Mucosa of descending colon (tissue), 3 donors: ENCODE measurements at regions not wholly inside any gene's neighbourhood (a gene's known extent, or its start where the extent isn't known, plus 50 kb on each side); places are given as distances from the start of the nearest gene placed in this dataset.

Experiments used
- ATAC-seq: fragments of 200-7000 bp; cut with Tn5 transposase; one replicate; pipeline ENCODE4 v1.9.1; 2020; ENCODE audit warnings: mild to moderate bottlenecking, moderate library complexity
- DNase-seq, 3 donors: peaks; one replicate each; pipeline ENCODE4 v3.0.0-alpha.2; 2020
- H3K36me3 ChIP-seq: fragments of 200-600 bp; one replicate; pipeline ENCODE4 v1.8.0; 2021; ENCODE audit warnings: low read depth, mild to moderate bottlenecking
- H3K4me1 ChIP-seq: fragments of 200-600 bp; one replicate; pipeline ENCODE4 v1.8.0; 2021; ENCODE audit warnings: low read depth, mild to moderate bottlenecking
- H3K4me3 ChIP-seq: fragments of 200-600 bp; one replicate; pipeline ENCODE4 v1.8.0; 2021; ENCODE audit warnings: mild to moderate bottlenecking
- H3K9me3 ChIP-seq: fragments of 200-600 bp; one replicate; pipeline ENCODE4 v1.8.0; 2021; ENCODE audit warnings: mild to moderate bottlenecking
- CTCF ChIP-seq: fragments of 200-600 bp; IDR thresholded peaks from one replicate; pipeline ENCODE4 v1.8.0; 2022; ENCODE audit warnings: antibody characterized with exemption, mild to moderate bottlenecking
- intact Hi-C, 2 donors: fragments of 100-400 bp; cut with DNase I in 1 of 2; cut with micrococcal nuclease in 1 of 2; formaldehyde crosslinking; loops; one replicate each; pipeline versions ENCODE4 v1.11.0 to v1.11.1; 2022; cut with DNase I, micrococcal nuclease
- donor health status: DM: no; HTN: no; CAD: no; lungs with moderate emphysema.
- donor health status: DM: no; HTN: no; CAD: no.
- donor health status: DM: no; HTN: yes; CAD: no.

- H3K36me3 ChIP-seq, result no peaks in the 10 kb centered on the region
- no peaks in the 10 kb centered on the region for H3K4me1 ChIP-seq
- no peak overlapping the region for H3K4me3 ChIP-seq
- peaks cover 37% of the 10 kb centered on the region for H3K9me3 ChIP-seq
- no peak for ATAC-seq
- no peak for DNase-seq
- intact Hi-C loops, result no loop called here
- no peak for TF ChIP-seq CTCF
Measured at GRCh38 chr4:71863457-71863856, 79.6 kb upstream of the GC start.

- H3K4me1 ChIP-seq, result no peaks in the 10 kb centered on the region
- DNase-seq (no peak), ATAC-seq (no peak)
- peaks cover 37% of the 10 kb centered on the region for H3K9me3 ChIP-seq
- no peak for TF ChIP-seq CTCF
- no peak overlapping the region for H3K4me3 ChIP-seq
- H3K36me3 ChIP-seq, result no peaks in the 10 kb centered on the region
- intact Hi-C loops, result no loop called here
Measured at GRCh38 chr4:71864380-71864779, 80.5 kb upstream of the GC start.

- no peak for DNase-seq
- H3K36me3 ChIP-seq, result no peaks in the 10 kb centered on the region
- no peak overlapping the region for H3K4me3 ChIP-seq
- no peak for TF ChIP-seq CTCF
- no peaks in the 10 kb centered on the region for H3K4me1 ChIP-seq
- H3K9me3 ChIP-seq, result peaks cover 25% of the 10 kb centered on the region
- no peak for ATAC-seq
- intact Hi-C loops, result no loop called here
Measured at GRCh38 chr4:71866212-71866885, 82.5 kb upstream of the GC start.

- ATAC-seq (no peak), DNase-seq (no peak)
- intact Hi-C loops, result no loop called here
- Histone ChIP-seq H3K36me3 (no peaks in the 10 kb centered on the region), H3K4me3 (no peak overlapping the region), H3K4me1 (no peaks in the 10 kb centered on the region), H3K9me3 (peaks cover 19% of the 10 kb centered on the region)
- no peak for TF ChIP-seq CTCF
Measured at GRCh38 chr4:71867598-71867997, 83.7 kb upstream of the GC start.

- H3K4me3 ChIP-seq, result no peak overlapping the region
- intact Hi-C loops, result no loop called here
- ATAC-seq, result no peak
- DNase-seq, result peak in 1 of 3 donors; percentile 56
- H3K9me3 ChIP-seq, result no peaks in the 10 kb centered on the region
- no peaks in the 10 kb centered on the region for H3K4me1 ChIP-seq
- no peak for TF ChIP-seq CTCF
- no peaks in the 10 kb centered on the region for H3K36me3 ChIP-seq
Measured at GRCh38 chr4:71870456-71870855, 86.6 kb upstream of the GC start.

GRCh38 chr4:71872221-71872620 lies 88.3 kb upstream of the GC start:
- Histone ChIP-seq H3K36me3 (no peaks in the 10 kb centered on the region), H3K9me3 (no peaks in the 10 kb centered on the region), H3K4me3 (no peak overlapping the region), H3K4me1 (no peaks in the 10 kb centered on the region)
- intact Hi-C loops, result no loop called here
- DNase-seq, result no peak
- ATAC-seq, result no peak
- no peak for TF ChIP-seq CTCF
